GM19240 (cell line): ENCODE measurements at regions not wholly inside any gene's neighbourhood (a gene's known extent, or its start where the extent isn't known, plus 50 kb on each side); places are given as distances from the start of the nearest gene placed in this dataset.

Experiments
- DNase-seq: peaks from one replicate; pipeline ENCODE4 v3.0.0; 2011; ENCODE audit warnings: low spot score; ENCODE audit not compliant: insufficient read length

- no peak for DNase-seq
Measured at GRCh38 chr1:43008115-43009060, 49.7 kb upstream of the SLC2A1 start.
